Chondrocyte (in vitro differentiated cells): ENCODE measurements at regions not wholly inside any gene's neighbourhood (a gene's known extent, or its start where the extent isn't known, plus 50 kb on each side); places are given as distances from the start of the nearest gene placed in this dataset.

Source experiments
- DNase-seq: peaks from one replicate; pipeline ENCODE4 v3.0.0; 2021; ENCODE audit warnings: mixed read lengths, low spot score
- H3K27ac Mint-ChIP-seq: one replicate; pipeline ENCODE4 v1.8.0; 2021; ENCODE audit warnings: mild to moderate bottlenecking, moderate library complexity, mixed read lengths; ENCODE audit not compliant: unreplicated experiment
- H3K27me3 Mint-ChIP-seq: 2 replicates; pipeline ENCODE4 v1.8.0; 2021; ENCODE audit warnings: low read depth, mixed read lengths
- H3K36me3 Mint-ChIP-seq: 2 replicates; pipeline ENCODE4 v1.8.0; 2021; ENCODE audit warnings: low read depth, mixed read lengths
- H3K4me1 Mint-ChIP-seq: 2 replicates; pipeline ENCODE4 v1.8.0; 2021; ENCODE audit warnings: low read depth, mild to moderate bottlenecking, mixed read lengths
- H3K4me3 Mint-ChIP-seq: one replicate; pipeline ENCODE4 v1.8.0; 2021; ENCODE audit warnings: mild to moderate bottlenecking, moderate library complexity, mixed read lengths; ENCODE audit not compliant: unreplicated experiment
- H3K9me3 Mint-ChIP-seq: 2 replicates; pipeline ENCODE4 v1.8.0; 2021; ENCODE audit warnings: low read depth, mixed read lengths
- TF ChIP-seq, protein P1 (sequence below): fragments of 200-600 bp; sonication (generic); IDR thresholded peaks from 2 replicates; pipeline ENCODE4 v1.5.0; 2021; ENCODE audit warnings: antibody characterized with exemption, mild to moderate bottlenecking, moderate library complexity

DNA sequence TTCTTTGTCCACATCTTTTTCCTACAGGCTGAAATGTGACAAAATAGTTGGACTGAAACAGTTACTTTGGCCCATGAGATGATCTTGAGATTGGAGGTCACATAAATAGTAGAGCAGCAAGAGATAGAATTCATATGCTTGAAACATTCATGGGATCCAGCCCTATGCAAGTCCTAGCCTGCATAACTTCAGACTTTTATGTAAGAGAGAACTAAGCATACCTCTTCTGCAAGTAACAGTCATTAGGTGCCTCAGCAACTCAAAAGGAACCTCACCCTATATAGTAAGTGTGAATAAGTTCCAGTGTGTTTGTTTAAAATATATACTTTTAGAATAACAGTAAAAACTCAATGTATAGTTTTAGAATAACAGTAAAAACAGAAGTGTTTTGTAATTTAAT, 138.0 kb upstream of the P2RY1 start:
- Mint-ChIP-seq H3K27ac (no peak overlapping the region), H3K36me3 (no peaks in the 10 kb centered on the region), H3K27me3 (no peaks in the 10 kb centered on the region), H3K4me1 (no peaks in the 10 kb centered on the region), H3K9me3 (peaks cover 13% of the 10 kb centered on the region), H3K4me3 (no peak overlapping the region)
- no peak for DNase-seq
- TF ChIP-seq, protein P1, sequence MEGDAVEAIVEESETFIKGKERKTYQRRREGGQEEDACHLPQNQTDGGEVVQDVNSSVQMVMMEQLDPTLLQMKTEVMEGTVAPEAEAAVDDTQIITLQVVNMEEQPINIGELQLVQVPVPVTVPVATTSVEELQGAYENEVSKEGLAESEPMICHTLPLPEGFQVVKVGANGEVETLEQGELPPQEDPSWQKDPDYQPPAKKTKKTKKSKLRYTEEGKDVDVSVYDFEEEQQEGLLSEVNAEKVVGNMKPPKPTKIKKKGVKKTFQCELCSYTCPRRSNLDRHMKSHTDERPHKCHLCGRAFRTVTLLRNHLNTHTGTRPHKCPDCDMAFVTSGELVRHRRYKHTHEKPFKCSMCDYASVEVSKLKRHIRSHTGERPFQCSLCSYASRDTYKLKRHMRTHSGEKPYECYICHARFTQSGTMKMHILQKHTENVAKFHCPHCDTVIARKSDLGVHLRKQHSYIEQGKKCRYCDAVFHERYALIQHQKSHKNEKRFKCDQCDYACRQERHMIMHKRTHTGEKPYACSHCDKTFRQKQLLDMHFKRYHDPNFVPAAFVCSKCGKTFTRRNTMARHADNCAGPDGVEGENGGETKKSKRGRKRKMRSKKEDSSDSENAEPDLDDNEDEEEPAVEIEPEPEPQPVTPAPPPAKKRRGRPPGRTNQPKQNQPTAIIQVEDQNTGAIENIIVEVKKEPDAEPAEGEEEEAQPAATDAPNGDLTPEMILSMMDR, result no peak

DNA sequence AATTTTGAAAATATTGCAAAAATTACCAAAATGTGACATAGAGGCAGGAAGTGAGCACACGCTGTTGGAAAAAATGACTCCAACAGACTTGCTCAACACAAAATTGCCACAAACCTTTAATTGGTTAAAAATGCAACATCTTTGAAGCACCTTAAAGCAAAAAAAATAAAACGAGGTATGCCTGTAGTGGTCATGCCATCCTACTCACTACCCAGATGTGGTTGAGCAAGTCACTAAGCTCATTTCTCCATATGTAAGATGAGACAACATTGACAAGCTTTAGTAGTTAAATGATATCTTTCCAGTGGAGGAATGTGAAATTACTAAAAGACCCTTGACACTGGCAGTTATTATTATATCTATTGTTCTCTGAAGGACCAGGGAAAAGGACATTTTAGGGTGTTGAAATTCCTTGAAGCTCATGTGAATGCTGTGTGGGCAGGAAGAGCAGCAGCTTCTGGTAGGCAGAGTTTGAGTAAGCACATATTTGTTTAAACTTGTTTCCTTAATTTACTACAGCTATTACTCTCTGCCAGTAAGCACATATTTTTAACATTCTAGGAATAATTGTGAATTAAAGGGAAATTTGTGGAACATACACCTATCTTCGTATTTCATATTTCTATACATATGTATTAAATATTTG, 131.6 kb upstream of the P2RY1 start:
- no peak for DNase-seq
- Mint-ChIP-seq H3K4me3 (no peak overlapping the region), H3K9me3 (peaks cover 6% of the 10 kb centered on the region), H3K36me3 (no peaks in the 10 kb centered on the region), H3K4me1 (no peaks in the 10 kb centered on the region), H3K27ac (no peak overlapping the region), H3K27me3 (no peaks in the 10 kb centered on the region)
- TF ChIP-seq, protein P1, result no peak

DNA sequence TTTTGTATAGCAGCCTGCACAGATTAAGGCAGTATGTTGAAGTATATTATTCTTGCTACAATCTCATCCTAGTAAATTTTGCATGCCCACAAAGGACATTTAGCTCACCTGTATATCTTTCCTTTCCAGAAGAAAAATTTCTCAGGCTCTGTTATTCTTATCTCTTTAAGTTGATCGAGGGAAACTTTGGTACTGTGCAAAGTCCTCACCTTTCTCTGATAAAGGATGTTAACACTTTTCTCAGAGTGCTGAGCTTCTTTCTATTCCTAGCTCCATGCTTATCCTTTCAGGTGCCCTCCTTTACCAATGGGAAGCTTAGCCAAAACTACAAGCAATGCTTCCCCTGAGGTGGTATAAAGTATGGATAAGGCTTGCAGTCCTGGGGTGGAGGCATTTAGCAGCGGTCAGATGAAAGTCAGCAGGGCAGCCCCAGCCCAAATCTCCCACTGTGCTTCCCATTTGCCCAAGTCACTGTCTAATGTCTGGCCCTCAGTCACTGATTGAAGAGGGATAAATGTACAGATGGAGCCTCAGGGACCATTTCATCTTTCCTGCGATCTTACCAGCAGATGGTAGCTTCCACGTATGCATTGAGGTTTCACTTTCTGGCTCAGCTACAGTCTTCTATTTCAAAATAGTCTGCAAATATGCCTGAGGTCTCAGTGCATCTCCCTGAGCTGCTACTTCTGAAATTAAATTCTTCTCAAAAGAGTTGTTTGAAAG, 127.8 kb upstream of the P2RY1 start:
- TF ChIP-seq, protein P1, result no peak
- DNase-seq, result no peak
- H3K36me3 Mint-ChIP-seq, result no peaks in the 10 kb centered on the region
- no peak overlapping the region for H3K4me3 Mint-ChIP-seq
- no peaks in the 10 kb centered on the region for H3K4me1 Mint-ChIP-seq
- peaks cover 1% of the 10 kb centered on the region for H3K27me3 Mint-ChIP-seq
- H3K27ac Mint-ChIP-seq, result no peak overlapping the region
- H3K9me3 Mint-ChIP-seq, result no peaks in the 10 kb centered on the region

DNA sequence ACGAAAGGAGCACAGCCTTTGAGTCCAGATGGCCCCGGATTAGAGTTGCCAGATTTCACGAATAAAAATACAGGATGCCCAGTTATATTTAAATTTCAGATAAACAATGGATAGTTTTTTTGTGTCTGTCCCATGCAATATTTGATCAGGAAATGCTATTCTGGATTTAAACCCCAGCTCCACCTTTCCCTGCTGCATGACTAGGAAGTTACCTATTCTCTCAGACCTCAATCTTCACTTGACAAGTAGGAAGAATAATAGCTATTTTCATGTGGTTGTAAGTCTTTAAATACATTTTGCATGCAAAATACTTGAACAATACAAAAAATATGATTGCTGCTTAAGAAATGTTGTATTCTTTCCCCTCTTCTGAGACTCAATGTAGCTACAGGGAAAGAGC, 125.3 kb upstream of the P2RY1 start:
- H3K27ac Mint-ChIP-seq, result no peak overlapping the region
- H3K4me1 Mint-ChIP-seq, result no peaks in the 10 kb centered on the region
- peaks cover 1% of the 10 kb centered on the region for H3K27me3 Mint-ChIP-seq
- H3K36me3 Mint-ChIP-seq, result no peaks in the 10 kb centered on the region
- no peak overlapping the region for H3K4me3 Mint-ChIP-seq
- H3K9me3 Mint-ChIP-seq, result no peaks in the 10 kb centered on the region
- no peak for DNase-seq
- TF ChIP-seq, protein P1, result no peak

DNA sequence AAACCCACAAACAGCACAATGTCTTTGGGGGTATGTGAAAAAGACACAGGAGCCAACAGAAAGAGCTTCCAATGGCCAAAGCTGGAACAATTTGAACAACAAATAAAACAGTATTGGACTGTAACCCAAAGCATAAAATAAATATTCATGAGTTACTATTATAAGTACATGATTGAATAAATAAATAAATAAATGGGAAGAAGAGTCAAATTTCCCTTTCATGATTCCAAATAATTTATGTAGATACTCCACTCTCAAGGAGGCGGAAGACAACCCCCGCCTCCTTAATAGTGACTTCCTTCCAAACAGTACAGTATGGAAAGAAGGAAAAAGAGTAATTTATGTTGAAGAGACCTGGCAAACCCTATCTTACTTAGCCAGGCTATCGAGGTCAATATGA, 124.4 kb upstream of the P2RY1 start:
- peaks cover 1% of the 10 kb centered on the region for H3K27me3 Mint-ChIP-seq
- no peaks in the 10 kb centered on the region for H3K9me3 Mint-ChIP-seq
- no peak for DNase-seq
- H3K36me3 Mint-ChIP-seq, result no peaks in the 10 kb centered on the region
- no peak overlapping the region for H3K27ac Mint-ChIP-seq
- no peak overlapping the region for H3K4me3 Mint-ChIP-seq
- H3K4me1 Mint-ChIP-seq, result no peaks in the 10 kb centered on the region
- TF ChIP-seq, protein P1, result no peak
